ENCODE measurements at regions not wholly inside any gene's neighbourhood (a gene's known extent, or its start where the extent isn't known, plus 50 kb on each side); places are given as distances from the start of the nearest gene placed in this dataset.

DNA sequence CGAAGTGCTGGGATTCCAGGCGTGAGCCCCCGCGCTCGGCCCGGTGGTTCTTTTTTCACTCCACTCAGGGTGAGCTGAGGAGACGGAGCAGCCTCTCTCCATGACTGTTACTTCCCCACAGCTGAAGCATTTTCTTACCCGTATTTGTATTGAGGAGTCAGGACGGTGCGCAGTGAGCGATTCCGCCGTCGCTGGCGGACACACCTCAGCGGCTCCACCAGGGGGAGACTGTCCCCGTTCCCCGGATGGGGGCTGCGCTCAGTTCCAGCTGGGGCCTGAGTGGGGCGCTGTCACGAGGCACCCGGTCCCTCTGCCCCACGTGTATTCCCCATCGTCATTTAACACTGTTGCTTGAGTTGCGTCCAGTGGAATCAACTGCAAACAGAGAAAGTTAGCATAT, 844.0 kb upstream of the FRG1 start:
- no peaks in the 10 kb centered on the region for H3K4me1 ChIP-seq
- WGBS = 93% methylated on average over 25 of the region's 25 CpGs
- no peaks in the 10 kb centered on the region for H3K27me3 ChIP-seq
- no peaks in the 10 kb centered on the region for H3K36me3 ChIP-seq
- H3K9me3 ChIP-seq = peaks cover 3% of the 10 kb centered on the region
- no peak for TF ChIP-seq POLR2A (IDR thresholded peaks at IDR 0.05)
- TF ChIP-seq POLR2AphosphoS5 (IDR thresholded peaks at IDR 0.05) = no peak
- no peak for TF ChIP-seq EP300 (IDR thresholded peaks at IDR 0.05)
- TF ChIP-seq, protein P1, sequence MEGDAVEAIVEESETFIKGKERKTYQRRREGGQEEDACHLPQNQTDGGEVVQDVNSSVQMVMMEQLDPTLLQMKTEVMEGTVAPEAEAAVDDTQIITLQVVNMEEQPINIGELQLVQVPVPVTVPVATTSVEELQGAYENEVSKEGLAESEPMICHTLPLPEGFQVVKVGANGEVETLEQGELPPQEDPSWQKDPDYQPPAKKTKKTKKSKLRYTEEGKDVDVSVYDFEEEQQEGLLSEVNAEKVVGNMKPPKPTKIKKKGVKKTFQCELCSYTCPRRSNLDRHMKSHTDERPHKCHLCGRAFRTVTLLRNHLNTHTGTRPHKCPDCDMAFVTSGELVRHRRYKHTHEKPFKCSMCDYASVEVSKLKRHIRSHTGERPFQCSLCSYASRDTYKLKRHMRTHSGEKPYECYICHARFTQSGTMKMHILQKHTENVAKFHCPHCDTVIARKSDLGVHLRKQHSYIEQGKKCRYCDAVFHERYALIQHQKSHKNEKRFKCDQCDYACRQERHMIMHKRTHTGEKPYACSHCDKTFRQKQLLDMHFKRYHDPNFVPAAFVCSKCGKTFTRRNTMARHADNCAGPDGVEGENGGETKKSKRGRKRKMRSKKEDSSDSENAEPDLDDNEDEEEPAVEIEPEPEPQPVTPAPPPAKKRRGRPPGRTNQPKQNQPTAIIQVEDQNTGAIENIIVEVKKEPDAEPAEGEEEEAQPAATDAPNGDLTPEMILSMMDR (IDR thresholded peaks at IDR 0.05) = no peak
- no peak overlapping the region for H3K27ac ChIP-seq
- H3K4me3 ChIP-seq = no peak overlapping the region
- DNase-seq (ENCODE audit: low spot score in 2 of 2) = no peak

DNA sequence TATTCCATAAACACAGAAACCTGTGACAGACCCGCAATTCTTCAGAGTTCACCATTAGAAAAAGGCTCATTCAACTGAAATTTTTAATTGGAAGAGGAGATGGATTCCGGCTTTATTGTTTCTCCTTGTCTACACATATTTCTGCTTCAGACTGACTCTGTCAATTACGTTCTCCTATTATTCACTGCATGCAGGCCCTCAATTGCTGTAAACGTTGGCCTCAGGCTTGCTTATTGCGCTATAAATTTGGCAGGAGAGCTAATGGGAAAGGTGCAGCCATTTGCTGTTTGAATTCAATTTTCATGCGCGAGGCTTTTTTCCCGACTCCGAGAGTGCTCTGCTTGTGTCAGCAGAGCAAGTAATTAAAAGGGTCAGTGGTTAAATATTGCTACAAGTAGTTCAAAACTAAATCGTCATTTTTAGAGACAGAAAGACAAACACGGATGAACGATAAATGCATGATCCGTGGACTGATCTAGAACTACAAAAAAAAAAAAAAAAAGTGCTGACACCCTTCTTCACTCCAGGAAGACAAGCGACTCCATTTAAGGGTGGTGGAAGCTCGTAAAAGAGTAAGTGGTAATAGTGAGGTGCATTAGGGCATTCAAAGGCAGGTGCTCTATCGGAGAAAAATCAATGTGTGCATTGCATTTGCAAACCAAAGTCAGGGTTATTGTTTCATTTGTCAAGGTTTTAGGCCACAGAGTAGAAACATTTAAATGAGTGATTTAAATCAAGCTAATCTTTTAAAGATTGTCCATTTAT, 841.6 kb upstream of the FRG1 start:
- H3K4me3 ChIP-seq = no peak overlapping the region
- H3K27ac ChIP-seq = no peak overlapping the region
- H3K4me1 ChIP-seq = no peaks in the 10 kb centered on the region
- no peak for DNase-seq (ENCODE audit: low spot score in 2 of 2)
- no peaks in the 10 kb centered on the region for H3K27me3 ChIP-seq
- H3K9me3 ChIP-seq = peaks cover 3% of the 10 kb centered on the region
- no peaks in the 10 kb centered on the region for H3K36me3 ChIP-seq
- TF ChIP-seq POLR2AphosphoS5 (IDR thresholded peaks at IDR 0.05) = no peak
- no peak for TF ChIP-seq EP300 (IDR thresholded peaks at IDR 0.05)
- TF ChIP-seq, protein P1 (IDR thresholded peaks at IDR 0.05) = no peak
- TF ChIP-seq POLR2A (IDR thresholded peaks at IDR 0.05) = no peak
- WGBS = 88% methylated on average over 16 of the region's 16 CpGs

DNA sequence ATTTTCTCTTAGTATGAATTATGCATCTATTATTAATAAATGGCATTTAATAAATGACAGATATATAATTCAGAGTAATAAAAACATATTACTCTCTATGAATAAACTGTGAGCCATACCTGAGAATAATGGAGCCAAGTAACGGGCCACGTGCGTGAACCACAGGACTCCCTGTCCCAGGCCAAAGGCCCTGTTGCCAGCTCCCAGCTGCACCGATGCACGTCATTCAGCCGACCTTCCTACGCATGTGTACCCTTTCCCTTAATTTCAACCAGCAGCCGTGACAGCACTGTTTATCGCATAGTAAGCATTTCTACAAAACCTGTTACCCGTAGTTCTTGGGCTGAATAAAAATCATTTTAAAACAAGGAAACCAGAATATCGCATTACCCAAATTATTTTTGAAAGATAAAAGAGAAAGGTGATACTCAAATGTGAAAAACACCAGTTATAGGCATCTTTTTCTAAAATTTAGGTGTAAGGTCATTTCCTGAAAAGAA, 827.2 kb upstream of the FRG1 start:
- Histone ChIP-seq H3K4me3 (no peak overlapping the region), H3K36me3 (no peaks in the 10 kb centered on the region), H3K27me3 (no peaks in the 10 kb centered on the region), H3K27ac (no peak overlapping the region), H3K9me3 (no peaks in the 10 kb centered on the region), H3K4me1 (no peaks in the 10 kb centered on the region)
- TF ChIP-seq, protein P1 (IDR thresholded peaks at IDR 0.05) = no peak
- TF ChIP-seq EP300 (IDR thresholded peaks at IDR 0.05) (no peak), POLR2A (IDR thresholded peaks at IDR 0.05) (no peak), POLR2AphosphoS5 (IDR thresholded peaks at IDR 0.05) (no peak)
- WGBS = 93% methylated on average over 11 of the region's 11 CpGs
- DNase-seq (ENCODE audit: low spot score in 2 of 2) = no peak

DNA sequence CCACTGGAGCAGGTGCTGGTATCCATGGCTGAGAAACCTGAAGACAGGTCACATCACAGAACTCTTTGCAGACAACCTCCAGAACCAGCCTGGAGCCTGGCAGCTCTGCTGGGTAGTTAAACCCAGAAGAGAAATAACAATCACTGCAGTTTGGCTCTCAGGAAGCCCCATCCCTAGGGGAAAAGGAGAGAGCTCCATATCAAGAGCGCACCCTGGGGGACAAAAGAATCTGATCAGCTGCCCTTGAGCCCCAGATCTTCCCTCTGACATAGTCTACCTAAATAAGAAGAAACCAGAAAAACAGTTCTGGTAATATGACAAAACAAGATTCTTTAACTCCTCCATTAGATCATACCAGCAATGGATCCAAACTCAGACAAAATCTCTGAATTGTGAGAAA, 823.2 kb upstream of the FRG1 start:
- no peak for DNase-seq (ENCODE audit: low spot score in 2 of 2)
- TF ChIP-seq POLR2AphosphoS5 (IDR thresholded peaks at IDR 0.05) (no peak), POLR2A (IDR thresholded peaks at IDR 0.05) (no peak), EP300 (IDR thresholded peaks at IDR 0.05) (no peak)
- TF ChIP-seq, protein P1 (IDR thresholded peaks at IDR 0.05) = no peak
- 92% methylated on average over 1 of the region's 1 CpG for WGBS

DNA sequence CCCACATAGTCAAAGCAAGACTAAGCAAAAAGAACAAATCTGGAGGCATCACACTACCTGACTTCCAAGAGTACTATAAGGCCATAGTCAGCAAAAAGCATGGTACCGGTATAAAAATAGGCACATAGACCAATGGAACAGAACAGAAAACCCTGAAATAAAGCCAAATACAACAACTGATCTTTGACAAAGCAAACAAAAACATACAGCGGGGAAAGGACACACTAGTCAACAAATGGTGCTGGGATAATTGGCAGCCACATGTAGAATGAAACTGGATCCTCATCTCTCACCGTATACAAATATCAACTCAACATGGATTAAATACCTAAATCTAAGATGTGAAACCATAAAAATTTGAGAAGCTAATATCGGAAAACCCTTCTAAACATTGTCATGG, 819.3 kb upstream of the FRG1 start:
- DNase-seq (ENCODE audit: low spot score in 2 of 2) = no peak
- Histone ChIP-seq H3K27me3 (no peaks in the 10 kb centered on the region), H3K36me3 (no peaks in the 10 kb centered on the region), H3K4me3 (no peak overlapping the region), H3K4me1 (no peaks in the 10 kb centered on the region), H3K27ac (no peak overlapping the region), H3K9me3 (no peaks in the 10 kb centered on the region)
- TF ChIP-seq POLR2A (IDR thresholded peaks at IDR 0.05) = no peak
- TF ChIP-seq, protein P1 (IDR thresholded peaks at IDR 0.05) = no peak
- TF ChIP-seq EP300 (IDR thresholded peaks at IDR 0.05) = no peak
- TF ChIP-seq POLR2AphosphoS5 (IDR thresholded peaks at IDR 0.05) = no peak
- 80% methylated on average over 4 of the region's 4 CpGs for WGBS

More for the DNA sequence above, 823.2 kb upstream of the FRG1 start:
- Histone ChIP-seq H3K27ac (no peak overlapping the region), H3K4me3 (no peak overlapping the region), H3K27me3 (no peaks in the 10 kb centered on the region), H3K36me3 (no peaks in the 10 kb centered on the region), H3K9me3 (no peaks in the 10 kb centered on the region), H3K4me1 (no peaks in the 10 kb centered on the region)
